AG09319 (cell line): ENCODE measurements at regions not wholly inside any gene's neighbourhood (a gene's known extent, or its start where the extent isn't known, plus 50 kb on each side); places are given as distances from the start of the nearest gene placed in this dataset.

Source experiments
- DNase-seq: peaks from one replicate; pipeline ENCODE4 v3.0.0-alpha.2; 2010; ENCODE audit warnings: low read depth; ENCODE audit errors: extremely low read depth
- TF ChIP-seq, protein P1 (sequence below): IDR thresholded peaks from 2 replicates; pipeline ENCODE4 v1.5.1; 2011; ENCODE audit warnings: low read depth, mild to moderate bottlenecking, inconsistent platforms, low read length, moderate library complexity

DNA sequence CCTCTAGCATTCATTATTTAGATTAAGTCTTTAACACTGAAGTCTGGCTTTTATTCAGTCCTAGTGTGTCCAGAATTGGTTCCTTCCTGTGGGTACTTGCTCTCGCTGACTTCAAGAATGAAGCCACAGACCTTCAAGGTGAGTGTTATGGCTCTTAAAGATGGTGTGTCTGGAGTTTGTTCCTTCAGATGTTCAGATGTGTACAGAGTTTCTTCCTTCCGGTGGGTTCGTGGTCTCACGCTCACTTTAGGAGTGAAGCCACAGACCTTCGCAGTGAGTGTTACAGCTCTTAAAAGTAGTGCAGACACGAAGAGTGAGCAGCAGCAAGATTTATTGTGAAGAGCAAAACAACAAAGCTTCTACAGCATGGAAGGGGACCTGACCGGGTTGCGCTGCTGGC lies 860.6 kb downstream of the STIM2 start:
- DNase-seq, result no peak
- TF ChIP-seq, protein P1, sequence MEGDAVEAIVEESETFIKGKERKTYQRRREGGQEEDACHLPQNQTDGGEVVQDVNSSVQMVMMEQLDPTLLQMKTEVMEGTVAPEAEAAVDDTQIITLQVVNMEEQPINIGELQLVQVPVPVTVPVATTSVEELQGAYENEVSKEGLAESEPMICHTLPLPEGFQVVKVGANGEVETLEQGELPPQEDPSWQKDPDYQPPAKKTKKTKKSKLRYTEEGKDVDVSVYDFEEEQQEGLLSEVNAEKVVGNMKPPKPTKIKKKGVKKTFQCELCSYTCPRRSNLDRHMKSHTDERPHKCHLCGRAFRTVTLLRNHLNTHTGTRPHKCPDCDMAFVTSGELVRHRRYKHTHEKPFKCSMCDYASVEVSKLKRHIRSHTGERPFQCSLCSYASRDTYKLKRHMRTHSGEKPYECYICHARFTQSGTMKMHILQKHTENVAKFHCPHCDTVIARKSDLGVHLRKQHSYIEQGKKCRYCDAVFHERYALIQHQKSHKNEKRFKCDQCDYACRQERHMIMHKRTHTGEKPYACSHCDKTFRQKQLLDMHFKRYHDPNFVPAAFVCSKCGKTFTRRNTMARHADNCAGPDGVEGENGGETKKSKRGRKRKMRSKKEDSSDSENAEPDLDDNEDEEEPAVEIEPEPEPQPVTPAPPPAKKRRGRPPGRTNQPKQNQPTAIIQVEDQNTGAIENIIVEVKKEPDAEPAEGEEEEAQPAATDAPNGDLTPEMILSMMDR, result no peak

GRCh38 chr4:27728892-27729291 lies 868.3 kb downstream of the STIM2 start:
- no peak for DNase-seq
- TF ChIP-seq, protein P1, result no peak

GRCh38 chr4:27742816-27743215 lies 882.2 kb downstream of the STIM2 start:
- TF ChIP-seq, protein P1, result no peak
- no peak for DNase-seq

- no peak for DNase-seq
- TF ChIP-seq, protein P1, result no peak
Observed at GRCh38 chr4:27759611-27760575, 899.3 kb downstream of the STIM2 start.

- TF ChIP-seq, protein P1, result no peak
- DNase-seq, result no peak
Observed at GRCh38 chr4:27763830-27764525, 903.3 kb downstream of the STIM2 start.

DNA sequence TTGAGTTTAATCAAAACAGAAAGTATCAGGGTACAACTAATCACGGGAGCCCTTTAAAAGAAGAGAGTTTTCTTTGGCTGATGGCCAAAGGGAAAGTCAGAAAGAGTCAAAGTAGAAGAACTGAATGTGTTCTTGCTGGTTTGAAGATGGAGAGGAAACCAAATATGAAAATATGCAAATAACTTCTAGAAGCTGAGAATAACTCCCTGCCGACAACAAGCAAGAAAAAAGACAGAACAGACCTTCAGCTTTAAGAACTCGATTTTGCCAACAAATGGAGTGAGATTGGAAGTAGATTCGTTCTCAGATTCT lies 903.8 kb downstream of the STIM2 start:
- DNase-seq, result no peak
- TF ChIP-seq, protein P1, result no peak

DNA sequence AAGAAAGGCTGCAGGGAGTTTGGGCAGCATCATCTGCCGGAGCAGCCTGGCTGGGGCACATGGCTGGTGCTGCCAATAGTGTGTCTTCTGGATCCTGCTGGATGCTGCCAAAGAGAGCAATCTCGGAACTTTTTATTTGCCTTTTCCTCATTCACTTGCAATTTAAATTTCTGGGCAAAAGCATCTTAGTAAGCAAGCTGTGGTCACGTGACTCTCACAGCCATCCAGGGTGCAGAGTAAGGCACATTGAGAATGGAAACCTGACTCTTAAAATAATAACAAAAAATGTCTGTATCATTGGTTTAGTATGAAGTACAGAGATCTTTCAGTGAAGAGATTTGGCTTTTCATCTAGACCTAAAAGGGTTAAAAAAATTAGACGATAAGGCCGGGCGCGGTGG lies 910.3 kb downstream of the STIM2 start:
- no peak for DNase-seq
- TF ChIP-seq, protein P1, result no peak
